Nephron progenitor cell (in vitro differentiated cells): ENCODE measurements at regions not wholly inside any gene's neighbourhood (a gene's known extent, or its start where the extent isn't known, plus 50 kb on each side); places are given as distances from the start of the nearest gene placed in this dataset.

Source experiments
- DNase-seq: peaks from one replicate; pipeline ENCODE4 v3.0.0; 2021
- H3K27ac Mint-ChIP-seq: 2 replicates; pipeline ENCODE4 v1.8.0; 2021; ENCODE audit warnings: mild to moderate bottlenecking, moderate library complexity, mixed read lengths
- H3K27me3 Mint-ChIP-seq: 2 replicates; pipeline ENCODE4 v1.8.0; 2021; ENCODE audit warnings: mild to moderate bottlenecking, low read depth, mixed read lengths; ENCODE audit not compliant: poor library complexity
- H3K36me3 Mint-ChIP-seq: 2 replicates; pipeline ENCODE4 v1.8.0; 2021; ENCODE audit warnings: low read depth, mixed read lengths
- H3K4me1 Mint-ChIP-seq: 2 replicates; pipeline ENCODE4 v1.8.0; 2021; ENCODE audit warnings: mixed read lengths
- H3K4me3 Mint-ChIP-seq: 2 replicates; pipeline ENCODE4 v1.8.0; 2021; ENCODE audit warnings: mild to moderate bottlenecking, moderate library complexity, mixed read lengths
- H3K9me3 Mint-ChIP-seq: 2 replicates; pipeline ENCODE4 v1.8.0; 2021; ENCODE audit warnings: mild to moderate bottlenecking, moderate library complexity, mixed read lengths
- CTCF ChIP-seq: fragments of 200-600 bp; sonication (generic); IDR thresholded peaks from 2 replicates; pipeline ENCODE4 v1.5.0; 2021; ENCODE audit warnings: antibody characterized with exemption

- H3K9me3 Mint-ChIP-seq: no peaks in the 10 kb centered on the region
- H3K4me3 Mint-ChIP-seq: no peak overlapping the region
- H3K36me3 Mint-ChIP-seq: no peaks in the 10 kb centered on the region
- H3K27me3 Mint-ChIP-seq: no peaks in the 10 kb centered on the region
- TF ChIP-seq CTCF: no peak
- peaks cover 21% of the 10 kb centered on the region for H3K4me1 Mint-ChIP-seq
- no peak overlapping the region for H3K27ac Mint-ChIP-seq
- no peak for DNase-seq
Measured at GRCh38 chr2:145159676-145160075, 639.8 kb upstream of the ZEB2 start.

DNA sequence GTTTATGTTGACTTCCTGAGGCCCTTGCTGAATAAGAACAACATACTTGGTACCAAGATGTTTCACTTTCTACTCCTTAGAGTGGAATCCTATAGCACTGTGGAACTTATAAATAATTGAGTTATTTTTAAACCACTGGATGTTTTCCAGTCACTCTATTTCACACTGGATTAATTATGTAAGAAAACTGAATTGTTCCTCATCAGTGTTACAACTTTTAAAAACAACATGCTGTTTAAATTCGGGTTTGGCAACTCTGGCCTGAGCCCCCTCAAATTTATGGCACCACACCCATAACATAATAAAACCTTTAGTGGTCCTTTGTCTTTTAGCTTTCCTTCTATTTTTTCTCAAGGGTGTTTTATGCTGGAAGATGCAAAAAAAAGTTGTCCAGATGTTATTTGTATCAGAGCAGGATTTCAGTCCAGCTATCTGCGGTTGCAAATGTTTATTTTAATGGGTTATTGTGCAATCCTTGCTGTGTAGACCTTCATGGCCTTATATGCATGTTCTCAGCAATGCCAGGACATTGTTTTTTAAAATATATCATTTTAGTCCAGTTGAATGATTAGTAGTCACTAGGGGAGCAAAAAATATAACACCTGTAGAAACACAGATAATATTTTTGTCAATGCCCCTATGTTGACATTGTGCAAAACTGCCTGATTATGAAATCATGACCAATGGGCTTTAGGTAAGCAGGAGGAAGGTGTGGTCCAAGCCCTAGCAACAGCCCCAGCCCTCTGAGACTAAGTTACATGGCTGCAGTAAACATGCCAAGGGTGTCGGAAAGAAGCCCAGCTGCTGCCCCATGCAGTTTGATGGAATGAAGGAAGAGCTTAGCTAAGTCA is 638.0 kb upstream of the ZEB2 start:
- TF ChIP-seq CTCF: no peak
- no peak for DNase-seq
- peaks cover 21% of the 10 kb centered on the region for H3K4me1 Mint-ChIP-seq
- peaks cover 4% of the 10 kb centered on the region for H3K36me3 Mint-ChIP-seq
- H3K9me3 Mint-ChIP-seq: peaks cover 6% of the 10 kb centered on the region
- H3K27me3 Mint-ChIP-seq: no peaks in the 10 kb centered on the region
- H3K27ac Mint-ChIP-seq: no peak overlapping the region
- H3K4me3 Mint-ChIP-seq: no peak overlapping the region

DNA sequence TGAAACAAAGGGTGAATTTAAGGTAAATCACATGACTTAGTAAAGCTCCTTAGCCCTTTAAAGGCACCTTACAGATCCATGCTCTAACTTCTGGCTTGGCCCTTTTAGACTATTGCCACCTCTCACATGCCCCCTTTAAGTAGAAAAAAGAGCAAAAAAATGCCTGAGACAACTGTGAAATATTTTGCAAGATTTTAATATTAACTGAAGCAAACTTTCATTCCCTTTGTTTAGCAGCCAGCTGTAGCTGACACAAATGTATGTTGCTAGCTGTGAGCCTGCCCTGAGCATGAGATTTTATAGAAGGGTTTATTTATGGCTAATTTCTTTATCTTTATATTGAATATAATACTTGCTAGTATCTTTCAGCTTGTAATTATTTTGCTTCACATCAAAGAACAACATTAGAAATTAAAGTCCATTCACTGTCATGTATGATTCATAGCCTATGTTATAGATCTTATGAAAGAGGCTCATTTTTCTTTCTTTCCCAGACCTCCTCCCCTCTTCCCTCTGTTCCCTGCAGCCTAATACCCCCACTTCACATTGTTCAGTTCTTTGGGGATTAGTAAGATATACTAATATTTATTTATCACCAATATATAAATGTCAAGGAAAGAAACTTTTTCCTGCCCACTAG is 637.2 kb upstream of the ZEB2 start:
- peaks cover 21% of the 10 kb centered on the region for H3K4me1 Mint-ChIP-seq
- TF ChIP-seq CTCF: no peak
- DNase-seq: no peak
- H3K36me3 Mint-ChIP-seq: peaks cover 4% of the 10 kb centered on the region
- peaks cover 8% of the 10 kb centered on the region for H3K9me3 Mint-ChIP-seq
- H3K4me3 Mint-ChIP-seq: no peak overlapping the region
- no peaks in the 10 kb centered on the region for H3K27me3 Mint-ChIP-seq
- H3K27ac Mint-ChIP-seq: no peak overlapping the region

DNA sequence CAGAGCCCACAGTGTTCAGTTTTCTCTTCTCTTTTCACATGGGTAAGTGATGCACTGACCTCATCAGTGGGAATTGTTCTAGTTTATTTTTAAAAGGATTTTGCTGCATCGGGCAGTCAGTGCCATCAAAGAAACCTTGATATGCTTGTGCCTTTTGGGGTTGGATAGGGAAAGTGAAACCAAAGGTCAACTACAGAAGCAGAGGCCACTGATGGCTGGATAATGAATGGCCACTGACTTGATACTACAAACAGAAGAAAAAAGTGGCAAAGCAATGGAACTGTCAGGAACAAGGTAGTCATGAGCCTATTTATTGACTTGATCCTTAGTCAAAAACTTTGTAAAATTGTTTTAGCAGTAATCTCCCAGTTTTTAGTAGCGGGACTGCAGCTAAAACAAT is 636.3 kb upstream of the ZEB2 start:
- Mint-ChIP-seq H3K9me3 (peaks cover 8% of the 10 kb centered on the region), H3K36me3 (peaks cover 4% of the 10 kb centered on the region), H3K4me1 (peaks cover 21% of the 10 kb centered on the region), H3K27ac (no peak overlapping the region), H3K4me3 (no peak overlapping the region), H3K27me3 (no peaks in the 10 kb centered on the region)
- TF ChIP-seq CTCF: no peak
- DNase-seq: no peak

DNA sequence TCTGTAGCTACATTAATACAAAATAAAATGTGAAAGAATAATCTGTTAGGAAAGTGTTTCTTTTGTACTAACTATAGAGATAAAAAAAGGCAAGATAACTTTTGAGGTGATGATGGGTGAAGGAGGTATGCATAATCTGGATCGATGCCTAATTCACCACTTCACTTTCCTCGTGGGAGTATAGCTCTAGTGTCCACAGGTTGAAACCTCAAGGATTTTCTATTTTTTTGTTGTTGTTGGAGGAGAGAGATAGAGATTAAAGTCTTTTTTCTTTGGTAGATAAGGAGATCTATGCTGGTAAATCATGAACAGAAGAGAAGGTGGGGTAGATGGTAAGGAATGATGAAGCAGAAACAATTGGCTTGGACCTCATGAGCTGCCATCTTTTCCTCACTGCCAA is 635.3 kb upstream of the ZEB2 start:
- peaks cover 4% of the 10 kb centered on the region for H3K36me3 Mint-ChIP-seq
- no peak overlapping the region for H3K27ac Mint-ChIP-seq
- DNase-seq: no peak
- TF ChIP-seq CTCF: no peak
- peaks cover 21% of the 10 kb centered on the region for H3K4me1 Mint-ChIP-seq
- peaks cover 8% of the 10 kb centered on the region for H3K9me3 Mint-ChIP-seq
- H3K27me3 Mint-ChIP-seq: no peaks in the 10 kb centered on the region
- H3K4me3 Mint-ChIP-seq: no peak overlapping the region
